ENCODE measurements at regions not wholly inside any gene's neighbourhood (a gene's known extent, or its start where the extent isn't known, plus 50 kb on each side); places are given as distances from the start of the nearest gene placed in this dataset.

DNA sequence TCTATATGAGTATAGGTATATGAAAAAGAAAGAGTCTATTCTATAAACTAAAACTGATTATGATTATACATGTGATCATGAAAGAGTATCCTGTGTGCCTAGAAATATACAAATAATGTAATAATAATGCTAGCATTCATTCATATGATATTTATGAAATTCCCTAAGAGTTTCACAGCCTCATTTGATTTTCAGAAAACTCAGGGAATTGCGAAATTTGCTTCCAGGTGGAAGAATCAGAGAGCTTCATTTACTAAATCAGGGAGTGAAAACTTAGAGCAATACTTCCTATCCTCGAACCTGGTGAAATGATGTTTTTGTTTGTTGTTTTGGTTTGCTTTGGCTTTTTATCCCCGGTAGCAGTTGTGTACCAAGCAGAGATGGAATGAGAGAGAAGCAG lies 1105.7 kb upstream of the SLIT2 start:
- Mint-ChIP-seq H3K27me3 (ENCODE audit: low read depth, poor library complexity) (peaks cover 4% of the 10 kb centered on the region), H3K9me3 (no peaks in the 10 kb centered on the region), H3K4me3 (no peak overlapping the region), H3K4me1 (no peaks in the 10 kb centered on the region), H3K36me3 (ENCODE audit: low read depth) (no peaks in the 10 kb centered on the region), H3K27ac (no peak overlapping the region)
- DNase-seq = no peak
- no peak for TF ChIP-seq CTCF (IDR thresholded peaks at IDR 0.05)

- Mint-ChIP-seq H3K9me3 (no peaks in the 10 kb centered on the region), H3K4me1 (no peaks in the 10 kb centered on the region), H3K4me3 (no peak overlapping the region), H3K27ac (no peak overlapping the region), H3K36me3 (ENCODE audit: low read depth) (no peaks in the 10 kb centered on the region), H3K27me3 (ENCODE audit: low read depth, poor library complexity) (no peaks in the 10 kb centered on the region)
- no peak for DNase-seq
- no peak for TF ChIP-seq CTCF (IDR thresholded peaks at IDR 0.05)
Observed at GRCh38 chr4:19135895-19136633, 1114.5 kb upstream of the LCORL start.

DNA sequence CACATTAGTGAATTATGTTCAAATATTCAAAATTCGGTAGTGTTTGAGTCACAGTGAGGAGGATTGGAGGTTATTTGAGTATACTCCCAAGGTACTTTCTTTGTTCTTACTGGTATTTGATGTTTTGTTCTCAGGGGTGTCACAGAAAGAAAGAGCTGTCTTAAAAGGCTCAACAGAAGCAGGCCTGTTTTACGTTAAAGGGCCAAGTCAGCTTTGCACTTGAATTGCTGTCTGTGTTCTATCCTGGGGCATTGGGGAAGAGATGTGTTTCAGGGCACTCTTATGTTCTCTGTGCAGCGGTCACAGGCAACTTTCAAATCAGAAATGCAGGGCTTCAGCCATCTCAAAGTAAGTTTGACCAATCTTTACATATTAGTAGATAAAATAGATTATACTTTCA lies 1113.1 kb upstream of the LCORL start:
- no peaks in the 10 kb centered on the region for H3K27me3 Mint-ChIP-seq (ENCODE audit: low read depth, poor library complexity)
- no peak overlapping the region for H3K4me3 Mint-ChIP-seq
- no peaks in the 10 kb centered on the region for H3K9me3 Mint-ChIP-seq
- no peak overlapping the region for H3K27ac Mint-ChIP-seq
- H3K36me3 Mint-ChIP-seq (ENCODE audit: low read depth) = no peaks in the 10 kb centered on the region
- DNase-seq = no peak
- no peaks in the 10 kb centered on the region for H3K4me1 Mint-ChIP-seq
- no peak for TF ChIP-seq CTCF (IDR thresholded peaks at IDR 0.05)

DNA sequence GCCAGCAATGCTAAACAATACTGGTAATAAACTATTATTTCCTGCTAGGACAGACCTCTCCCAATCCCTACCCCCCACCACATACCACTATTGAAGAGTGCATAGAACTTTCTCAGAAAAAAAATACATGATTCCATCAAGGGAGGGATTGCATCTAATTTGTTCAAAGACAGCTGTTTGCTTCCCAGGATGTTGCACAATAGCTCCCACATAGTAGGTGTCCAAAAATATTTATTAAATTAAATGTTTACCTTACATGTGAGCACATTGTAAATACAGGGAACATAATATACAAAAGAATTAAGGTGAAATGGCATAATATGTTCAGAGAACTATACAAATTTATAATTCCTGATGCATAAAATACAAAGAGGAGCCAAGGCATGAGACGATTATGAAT lies 1111.8 kb upstream of the LCORL start:
- no peaks in the 10 kb centered on the region for H3K27me3 Mint-ChIP-seq (ENCODE audit: low read depth, poor library complexity)
- H3K4me3 Mint-ChIP-seq = no peak overlapping the region
- no peaks in the 10 kb centered on the region for H3K36me3 Mint-ChIP-seq (ENCODE audit: low read depth)
- no peak for DNase-seq
- TF ChIP-seq CTCF (IDR thresholded peaks at IDR 0.05) = no peak
- no peak overlapping the region for H3K27ac Mint-ChIP-seq
- H3K9me3 Mint-ChIP-seq = no peaks in the 10 kb centered on the region
- H3K4me1 Mint-ChIP-seq = no peaks in the 10 kb centered on the region

DNA sequence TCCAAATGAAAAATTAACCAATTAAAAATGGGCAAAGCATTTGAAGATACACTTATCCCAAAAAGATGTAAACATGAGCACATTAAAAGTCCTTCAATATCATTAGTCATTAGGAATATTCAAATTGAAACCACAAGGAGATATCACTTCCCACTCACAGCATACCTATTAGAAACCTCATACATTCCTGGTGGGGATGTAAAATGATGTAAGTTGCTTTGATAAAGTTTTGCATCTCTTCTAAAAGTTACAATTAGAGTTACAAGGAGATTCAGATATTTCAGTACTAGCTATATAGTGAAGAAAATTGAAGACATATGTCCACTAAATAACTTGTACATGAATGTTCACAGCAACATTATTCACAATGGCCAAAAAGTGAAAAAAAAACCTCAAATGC lies 1109.3 kb upstream of the LCORL start:
- no peaks in the 10 kb centered on the region for H3K36me3 Mint-ChIP-seq (ENCODE audit: low read depth)
- H3K9me3 Mint-ChIP-seq = no peaks in the 10 kb centered on the region
- TF ChIP-seq CTCF (IDR thresholded peaks at IDR 0.05) = no peak
- DNase-seq = no peak
- H3K27me3 Mint-ChIP-seq (ENCODE audit: low read depth, poor library complexity) = no peaks in the 10 kb centered on the region
- H3K4me1 Mint-ChIP-seq = no peaks in the 10 kb centered on the region
- H3K4me3 Mint-ChIP-seq = no peak overlapping the region
- no peak overlapping the region for H3K27ac Mint-ChIP-seq

- no peak for TF ChIP-seq CTCF (IDR thresholded peaks at IDR 0.05)
- Mint-ChIP-seq H3K4me1 (no peaks in the 10 kb centered on the region), H3K27me3 (ENCODE audit: low read depth, poor library complexity) (no peaks in the 10 kb centered on the region), H3K27ac (no peak overlapping the region), H3K9me3 (no peaks in the 10 kb centered on the region), H3K36me3 (ENCODE audit: low read depth) (no peaks in the 10 kb centered on the region), H3K4me3 (no peak overlapping the region)
- DNase-seq = no peak
Observed at GRCh38 chr4:19128176-19128575, 1106.6 kb upstream of the LCORL start.
